AG04450 (cell line): ENCODE measurements at regions not wholly inside any gene's neighbourhood (a gene's known extent, or its start where the extent isn't known, plus 50 kb on each side); places are given as distances from the start of the nearest gene placed in this dataset.

Experiments used
- CTCF ChIA-PET: fragments of 300-600, 350-600 bp; formaldehyde crosslinking; extraction: SDS; loops from one replicate; lab custom pipeline; 2022; ENCODE audit warnings: antibody characterized with exemption, inconsistent platforms; lab: Charles Lee
- POLR2A ChIA-PET: fragments of 350-600 bp; formaldehyde crosslinking; extraction: SDS; loops from one replicate; lab custom pipeline; 2021; ENCODE audit warnings: antibody characterized with exemption, inconsistent platforms; lab: Yijun Ruan, JAX
- DNase-seq: peaks from one replicate; pipeline ENCODE4 v3.0.0-alpha.2; 2011; ENCODE audit warnings: low read depth, low spot score
- H3K27ac ChIP-seq: one replicate; pipeline ENCODE4 v1.5.1; 2012; ENCODE audit warnings: low read depth, low read length, control low read depth
- H3K27me3 ChIP-seq: one replicate; pipeline ENCODE4 v1.6.0; 2012; ENCODE audit warnings: low read length; ENCODE audit not compliant: control insufficient read depth, insufficient read depth
- H3K4me3 ChIP-seq: 2 replicates; pipeline ENCODE4 v1.5.1; 2011; ENCODE audit warnings: mild to moderate bottlenecking, low read depth, low read length, control low read depth
- H3K9me3 ChIP-seq: 2 replicates; pipeline ENCODE4 v1.5.1; 2012; ENCODE audit warnings: low read length; ENCODE audit not compliant: control insufficient read depth, insufficient read depth
- CTCF ChIP-seq: IDR thresholded peaks from 2 replicates; pipeline ENCODE4 v1.5.1; 2011; ENCODE audit warnings: low read depth, low read length, control low read depth, inconsistent platforms

DNA sequence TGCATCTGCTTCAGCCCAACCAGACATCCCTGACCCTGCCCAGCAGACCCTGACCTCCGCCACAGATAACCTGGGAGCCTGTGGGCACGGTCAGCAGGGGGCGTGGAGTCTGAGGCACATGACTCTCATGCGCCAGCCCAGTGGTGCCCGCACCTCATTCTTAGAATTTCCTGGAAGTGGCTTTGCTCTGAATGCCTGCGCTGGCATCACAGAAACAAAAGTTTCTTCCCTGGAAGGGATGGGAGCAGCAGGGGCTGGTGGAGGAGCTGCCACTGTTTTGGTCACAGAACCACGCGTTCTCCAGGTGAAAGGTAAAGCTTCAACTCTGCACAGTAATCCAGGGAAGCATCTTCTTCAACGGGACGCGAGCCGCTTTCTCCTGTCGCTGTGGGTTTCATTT is 67.9 kb upstream of the DUSP22 start:
- Histone ChIP-seq H3K27ac (no peak overlapping the region), H3K27me3 (no peaks in the 10 kb centered on the region), H3K9me3 (no peaks in the 10 kb centered on the region), H3K4me3 (no peak overlapping the region)
- ChIA-PET CTCF (no interaction called here), POLR2A (no interaction called here)
- DNase-seq = no peak
- TF ChIP-seq CTCF = no peak

DNA sequence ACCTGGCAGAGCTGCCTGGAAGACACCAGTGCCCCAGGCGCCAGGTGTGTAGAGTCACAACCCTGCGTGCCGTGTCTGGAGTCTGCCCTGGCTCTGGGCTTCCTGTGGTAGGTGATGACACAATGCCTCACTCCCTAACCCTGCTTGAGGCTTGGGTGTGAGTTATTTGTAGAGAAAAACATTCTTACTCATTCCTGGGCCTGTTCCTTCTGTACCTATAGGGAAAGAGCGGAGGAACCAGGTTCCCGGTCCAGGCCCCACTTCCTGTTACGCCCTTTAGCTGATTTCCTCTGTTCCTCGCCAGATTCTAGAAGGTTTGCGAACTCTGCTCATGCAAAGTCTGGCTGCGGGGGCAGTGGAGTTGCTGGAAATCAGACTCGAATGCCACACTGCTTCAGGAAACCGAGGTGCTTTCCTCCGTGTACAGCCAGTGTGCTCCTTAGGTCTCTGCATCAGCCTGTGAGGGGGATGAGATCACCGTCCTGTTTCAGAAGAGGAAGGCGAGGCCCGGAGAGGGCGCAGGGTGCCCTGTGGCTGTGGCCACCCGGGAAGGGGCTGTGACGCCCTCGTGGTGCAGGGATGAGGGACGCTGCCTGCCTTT is 67.1 kb upstream of the DUSP22 start:
- Histone ChIP-seq H3K9me3 (no peaks in the 10 kb centered on the region), H3K27me3 (no peaks in the 10 kb centered on the region), H3K4me3 (no peak overlapping the region), H3K27ac (no peak overlapping the region)
- ChIA-PET POLR2A (no interaction called here), CTCF (no interaction called here)
- no peak for TF ChIP-seq CTCF
- DNase-seq = no peak

DNA sequence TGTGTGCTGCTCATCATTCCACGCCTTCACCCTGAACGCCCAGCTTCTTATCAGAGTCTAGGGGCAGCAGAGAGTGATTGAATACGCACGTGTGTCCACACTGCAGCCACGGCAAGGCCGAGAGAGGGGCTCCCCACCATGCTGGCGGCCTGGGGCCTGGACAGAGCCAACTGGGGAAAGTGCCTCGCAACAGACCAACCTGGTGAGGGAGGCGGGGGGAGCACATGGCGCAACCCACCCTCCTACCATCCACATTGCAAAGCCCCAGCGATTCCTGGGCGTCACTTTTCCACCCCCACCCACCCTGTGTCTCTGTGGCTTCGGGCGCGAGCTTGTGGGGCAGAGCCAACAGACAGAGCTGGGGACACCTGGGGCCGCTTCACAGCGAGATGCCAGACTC is 66.4 kb upstream of the DUSP22 start:
- DNase-seq = no peak
- ChIA-PET CTCF (interaction anchor here (0.8 kb wide), 1 partner anchor 10 kb away, joined by 3 read pairs; no protein-coding TSS in a partner anchor), POLR2A (no interaction called here)
- no peak overlapping the region for H3K4me3 ChIP-seq
- H3K9me3 ChIP-seq = no peaks in the 10 kb centered on the region
- no peak overlapping the region for H3K27ac ChIP-seq
- TF ChIP-seq CTCF = no peak
- H3K27me3 ChIP-seq = no peaks in the 10 kb centered on the region

DNA sequence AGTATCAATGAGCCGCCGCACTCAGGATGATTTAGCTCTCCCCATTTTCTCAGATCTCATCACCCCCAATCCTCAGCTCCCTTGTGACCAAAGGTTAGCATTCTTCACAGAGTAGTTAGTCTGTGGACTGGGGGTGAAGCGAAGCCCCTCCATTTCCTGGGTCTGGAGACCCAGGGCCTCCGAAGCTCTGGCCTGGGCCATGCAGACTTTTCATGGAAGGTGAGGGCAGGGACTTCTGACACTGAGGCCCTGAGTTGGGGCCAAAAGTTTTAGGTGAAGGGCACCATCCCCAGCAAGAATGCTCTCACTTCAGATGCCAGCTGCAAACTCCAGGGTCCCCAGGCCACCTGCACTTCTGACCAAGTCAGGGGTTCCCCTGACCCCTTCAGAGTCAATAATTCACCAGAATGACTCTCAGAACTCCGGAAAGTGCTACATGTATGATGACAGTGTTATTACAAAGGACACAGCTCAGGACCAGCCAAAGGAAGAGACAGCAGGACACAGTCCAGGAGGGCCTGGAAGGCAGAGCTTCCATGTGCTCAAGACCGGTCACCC is 65.7 kb upstream of the DUSP22 start:
- no peak for DNase-seq
- Histone ChIP-seq H3K9me3 (no peaks in the 10 kb centered on the region), H3K4me3 (no peak overlapping the region), H3K27ac (no peak overlapping the region), H3K27me3 (no peaks in the 10 kb centered on the region)
- ChIA-PET CTCF (interaction anchor here (0.8 kb wide), 1 partner anchor 11 kb away, joined by 3 read pairs; no protein-coding TSS in a partner anchor), POLR2A (no interaction called here)
- TF ChIP-seq CTCF = no peak

- no peak overlapping the region for H3K4me3 ChIP-seq
- H3K9me3 ChIP-seq = no peaks in the 10 kb centered on the region
- ChIA-PET CTCF (no interaction called here), POLR2A (no interaction called here)
- DNase-seq = no peak
- no peak overlapping the region for H3K27ac ChIP-seq
- no peaks in the 10 kb centered on the region for H3K27me3 ChIP-seq
- no peak for TF ChIP-seq CTCF
These were observed 65.1 kb upstream of the DUSP22 start for GRCh38 chr6:227074-227782.
